Right renal pelvis (tissue), 4 donors: ENCODE measurements at regions not wholly inside any gene's neighbourhood (a gene's known extent, or its start where the extent isn't known, plus 50 kb on each side); places are given as distances from the start of the nearest gene placed in this dataset.
A peak's percentile ranks its signal among the peaks of the same experiment; 100 is the strongest.

ENCODE experiments used
- DNase-seq, 4 donors: peaks; one replicate each; pipeline ENCODE4 v3.0.0-alpha.2; 2013; ENCODE audit warnings: low read depth in 4 of 4, low spot score in 3 of 4, missing footprints in 1 of 4

- no peak for DNase-seq
These were observed 499.1 kb upstream of the MPDZ start for GRCh38 chr9:13778631-13779030.

DNA sequence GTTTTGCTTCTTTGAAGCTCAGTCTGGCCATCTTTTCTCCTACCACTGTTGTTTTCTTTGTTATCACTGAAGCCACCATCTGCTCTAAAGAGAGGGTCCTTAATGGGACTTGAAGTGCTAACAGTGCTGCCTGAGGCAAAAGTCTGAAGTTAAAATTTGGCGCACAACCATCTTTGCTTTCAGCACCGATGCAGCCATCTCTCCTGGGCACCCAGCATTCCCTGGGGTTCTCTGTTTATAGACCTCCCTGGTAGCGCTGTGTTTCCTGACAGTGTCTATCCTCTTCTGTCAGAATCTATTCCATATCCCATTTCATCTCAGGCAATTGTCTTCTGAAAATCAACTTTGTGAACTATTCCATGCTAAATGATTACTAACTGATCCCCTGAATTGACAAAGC, 491.5 kb upstream of the MPDZ start:
- no peak for DNase-seq

DNA sequence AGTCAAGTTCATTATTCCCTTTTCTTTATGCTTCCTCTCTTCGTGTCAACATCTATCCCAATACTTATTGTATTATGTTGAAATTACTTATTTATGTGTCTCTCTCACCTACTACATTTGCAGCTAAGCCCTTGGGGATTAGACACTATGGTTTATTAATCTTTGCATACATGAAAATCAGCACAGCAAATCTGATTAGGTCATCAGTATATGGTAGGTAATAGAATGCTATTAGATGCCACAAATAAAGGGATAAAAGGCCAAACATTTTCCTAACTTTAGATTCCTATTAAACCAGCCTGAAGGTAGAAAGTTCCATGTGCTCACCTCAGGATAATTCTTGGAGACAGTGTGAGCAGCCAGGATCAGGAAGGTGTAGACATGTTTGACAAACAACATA, 490.1 kb upstream of the MPDZ start:
- DNase-seq: no peak

DNA sequence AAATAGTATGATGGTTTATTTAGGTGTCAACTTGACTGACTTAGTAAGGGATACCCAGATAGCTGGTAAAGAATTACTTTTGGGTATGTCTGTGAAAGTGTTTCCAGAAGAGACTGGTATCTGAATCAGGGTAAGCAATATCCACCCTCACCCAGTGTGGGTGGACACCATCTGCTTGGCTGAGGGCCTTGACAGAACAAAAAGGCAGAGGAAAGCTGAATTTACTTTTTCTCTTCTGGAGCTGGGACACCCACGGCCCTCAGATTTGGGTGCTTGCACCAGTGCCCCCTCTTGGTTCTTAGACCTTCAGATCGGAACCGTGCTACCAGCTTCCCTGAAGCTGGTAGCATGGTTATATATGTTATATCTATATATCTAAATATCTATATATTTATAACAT, 489.5 kb upstream of the MPDZ start:
- DNase-seq: no peak

- DNase-seq: no peak
These were observed 482.7 kb upstream of the MPDZ start for GRCh38 chr9:13762209-13762608.

GRCh38 chr9:13759551-13759950, 480.1 kb upstream of the MPDZ start:
- no peak for DNase-seq

DNA sequence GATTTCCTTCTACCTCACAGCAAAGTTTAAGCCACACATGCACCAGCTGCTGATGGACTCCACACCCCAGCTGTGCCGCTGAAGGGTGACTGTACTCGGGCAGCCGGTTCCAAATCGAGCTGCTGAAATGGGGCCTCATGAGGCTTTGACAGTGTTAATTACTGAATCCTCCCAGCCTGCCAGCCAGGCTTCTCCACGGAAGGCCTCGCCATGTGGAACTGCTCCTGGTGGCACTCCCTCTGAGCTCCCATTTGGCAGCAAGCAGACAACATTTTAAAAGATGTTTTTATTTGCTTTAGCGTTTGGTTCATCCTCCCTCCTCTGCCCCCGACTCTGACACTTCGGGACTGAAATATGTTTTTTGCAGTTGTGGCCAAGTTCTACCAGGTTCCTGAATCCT, 479.4 kb upstream of the MPDZ start:
- peak; percentile 20 to 33 (median 26) for DNase-seq

DNA sequence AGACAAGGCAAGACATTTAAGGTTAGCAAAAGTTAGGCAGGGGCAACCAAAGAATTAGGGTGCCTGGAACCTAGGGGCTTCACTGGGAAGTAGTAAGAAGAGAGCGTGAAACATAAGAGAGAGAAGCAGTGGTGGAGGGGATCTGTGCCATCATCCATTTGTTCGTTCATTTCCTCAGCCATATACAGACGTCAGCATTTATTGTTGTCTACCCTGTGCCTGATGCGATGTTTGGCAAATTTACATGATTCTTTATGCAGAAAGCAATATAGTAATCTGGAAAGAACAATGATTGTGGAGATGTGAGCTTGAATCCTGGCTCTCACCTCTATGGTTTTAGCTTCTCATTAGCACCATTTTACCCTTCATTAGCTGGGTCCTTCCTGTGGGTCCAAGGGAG, 477.5 kb upstream of the MPDZ start:
- no peak for DNase-seq

GRCh38 chr9:13755551-13755950, 476.1 kb upstream of the MPDZ start:
- no peak for DNase-seq

DNA sequence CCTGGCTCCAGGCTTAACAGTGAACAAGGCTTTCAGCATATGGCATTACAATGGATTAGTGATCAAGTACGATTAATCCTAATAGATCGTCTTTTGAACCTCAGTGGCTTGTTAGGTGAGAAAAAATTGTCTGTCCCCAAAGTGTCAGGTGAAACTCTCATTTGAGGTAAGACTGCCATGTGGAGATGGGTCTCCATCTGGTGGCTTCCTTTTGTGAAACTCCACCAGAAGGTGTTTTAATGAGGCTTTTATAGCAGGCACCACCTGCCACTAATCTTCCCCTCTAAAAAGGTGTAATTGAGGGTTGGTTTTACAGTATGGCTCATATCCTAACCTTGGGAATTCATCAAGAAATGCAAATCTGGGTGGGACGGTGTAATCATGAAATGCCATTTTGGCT, 471.1 kb upstream of the MPDZ start:
- no peak for DNase-seq

- DNase-seq: no peak
These were observed 470.6 kb upstream of the MPDZ start for GRCh38 chr9:13750061-13750460.

GRCh38 chr9:13746876-13747275, 467.4 kb upstream of the MPDZ start:
- DNase-seq: no peak

DNA sequence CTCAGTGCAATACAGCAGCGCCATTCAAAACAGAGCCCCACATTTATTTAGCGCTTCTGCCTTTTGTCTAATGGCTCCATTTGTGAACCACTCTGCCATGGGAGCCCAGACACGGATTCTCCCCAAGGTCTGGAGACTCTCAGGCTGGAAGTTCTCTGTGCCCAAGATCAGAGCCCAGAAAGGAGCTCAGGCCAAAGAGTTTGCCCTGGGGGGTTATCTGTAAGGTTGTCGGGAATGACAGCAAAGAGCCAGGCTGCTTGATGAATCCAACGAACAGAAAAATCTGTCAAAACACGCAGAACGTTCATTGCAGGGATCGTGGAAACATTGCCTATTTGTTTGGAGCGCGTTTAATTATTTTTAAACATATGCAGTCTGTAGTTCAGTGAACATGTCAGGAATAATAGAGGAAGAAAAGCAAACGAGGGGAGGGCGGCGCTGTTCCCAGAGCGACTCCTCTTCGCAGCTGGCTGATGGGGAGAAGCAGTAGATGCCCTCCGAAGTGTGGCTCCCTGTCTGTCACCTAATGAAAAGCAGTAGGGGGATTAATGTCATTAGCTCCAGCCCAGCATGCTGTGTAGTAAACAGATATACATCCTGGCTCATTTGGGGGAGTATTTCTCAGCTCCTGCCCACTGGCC, 464.9 kb upstream of the MPDZ start:
- DNase-seq: no peak

- DNase-seq: no peak
These were observed 458.4 kb upstream of the MPDZ start for GRCh38 chr9:13737885-13738284.

DNA sequence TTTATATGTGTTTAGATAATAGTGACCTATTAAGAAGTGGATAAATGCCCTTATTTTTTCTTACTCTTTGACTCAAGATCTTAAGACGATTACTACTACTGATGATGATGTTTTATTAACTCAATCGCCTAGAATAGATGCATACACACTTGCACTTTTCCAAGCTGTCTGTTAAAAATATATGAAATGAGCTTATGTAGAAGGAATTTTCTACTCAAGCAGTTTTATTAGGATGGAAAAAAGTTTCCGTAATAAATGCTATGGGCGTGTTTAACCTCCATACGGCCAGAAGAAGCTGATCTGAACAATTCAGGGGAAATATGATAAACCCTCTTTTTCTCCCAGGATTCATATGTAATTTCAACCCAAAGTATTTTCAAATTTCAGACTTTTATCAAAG, 455.7 kb upstream of the MPDZ start:
- no peak for DNase-seq

DNA sequence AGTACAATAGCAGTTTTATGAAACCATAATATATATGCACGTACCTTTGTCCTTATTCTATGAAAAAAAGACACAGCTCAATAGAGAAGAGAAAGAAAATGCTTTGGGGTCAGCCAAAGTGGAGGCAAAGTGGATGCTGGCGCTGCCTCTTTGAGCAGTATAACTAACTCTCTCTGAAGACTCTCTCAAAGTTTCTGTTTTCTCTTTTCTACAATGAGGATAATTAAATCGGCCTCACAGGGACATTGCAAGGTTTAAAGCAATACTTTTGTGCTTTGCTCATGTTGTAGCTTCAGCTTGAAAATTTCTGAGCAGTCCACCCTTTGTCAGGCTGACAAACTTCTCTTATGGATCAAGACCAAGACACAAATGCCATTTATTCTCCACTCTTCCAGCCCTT, 455.1 kb upstream of the MPDZ start:
- DNase-seq: no peak

DNA sequence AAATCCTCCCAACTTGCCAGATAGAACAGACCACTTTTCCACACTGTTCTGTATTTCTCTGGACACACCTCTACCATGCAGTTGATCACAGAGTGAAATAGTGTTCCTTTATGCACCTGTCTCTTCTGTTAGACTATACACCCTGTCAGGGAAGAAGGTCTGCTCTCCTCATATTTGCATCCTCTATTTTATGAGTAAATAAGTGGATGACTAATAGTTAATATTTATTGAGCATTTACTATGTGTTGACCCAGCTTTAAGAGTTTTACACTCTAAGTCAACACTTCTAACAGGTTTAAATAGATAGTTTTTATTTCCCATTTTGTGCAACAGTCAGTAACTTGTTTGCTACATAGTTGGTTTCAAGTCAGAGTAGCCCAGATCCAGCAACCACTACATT, 452.8 kb upstream of the MPDZ start:
- no peak for DNase-seq

DNA sequence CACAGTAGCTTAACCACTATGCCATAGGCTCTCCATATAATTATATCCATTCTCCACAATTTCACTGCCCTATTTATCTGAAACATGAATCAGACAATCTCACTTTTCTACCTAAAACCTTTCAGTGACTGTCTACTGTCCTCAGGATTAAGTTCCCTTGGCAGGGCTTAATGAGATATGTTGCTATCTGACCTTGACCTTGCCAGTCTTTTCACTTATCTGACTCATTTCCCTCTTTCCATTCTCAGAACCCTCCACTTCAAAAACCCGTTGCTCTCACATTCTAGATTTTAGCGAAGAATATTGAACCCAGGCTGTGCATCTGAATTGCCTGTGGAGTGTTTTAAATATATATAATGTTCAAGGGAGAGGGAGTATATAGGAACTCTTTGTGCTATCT, 452.1 kb upstream of the MPDZ start:
- DNase-seq: no peak

DNA sequence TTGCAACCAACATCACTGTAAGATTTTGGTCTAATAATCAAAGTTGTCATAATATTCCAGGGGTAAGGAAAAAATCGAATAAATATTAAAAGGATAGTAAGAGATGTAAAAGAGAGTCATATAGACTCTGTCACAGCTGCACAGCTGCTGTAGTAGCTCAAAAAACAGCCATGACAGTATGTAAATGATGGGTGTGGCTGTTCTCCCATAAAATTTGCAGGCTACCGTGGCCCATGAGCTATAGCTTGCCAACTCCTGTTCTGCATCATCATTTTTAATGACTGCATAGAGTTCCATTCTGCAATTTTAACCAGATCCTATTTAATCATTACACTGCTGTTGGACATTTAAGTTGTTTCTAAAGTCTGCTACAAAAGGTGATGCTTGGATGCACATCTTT, 450.5 kb upstream of the MPDZ start:
- DNase-seq: no peak

- DNase-seq: no peak
These were observed 449.7 kb upstream of the MPDZ start for GRCh38 chr9:13728917-13729811.

DNA sequence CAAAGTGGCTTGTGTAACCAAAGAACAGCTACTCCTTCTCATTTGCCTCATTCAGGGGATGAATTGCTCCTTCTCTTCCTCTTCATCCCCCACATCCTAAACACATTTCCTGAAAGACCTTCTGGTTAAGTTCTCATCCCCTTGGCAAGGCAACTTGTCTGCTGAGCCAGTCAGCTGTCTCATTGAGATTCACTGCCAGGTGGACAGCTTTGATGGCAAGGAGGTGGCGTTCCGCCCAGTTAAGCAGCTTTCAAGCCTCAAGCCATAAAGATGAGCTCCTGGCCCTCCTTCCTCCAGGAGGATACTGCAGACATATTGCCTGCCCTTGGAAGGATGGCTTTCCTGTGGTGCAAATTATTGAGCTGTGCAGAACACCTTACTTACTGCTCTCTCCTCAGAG, 448.6 kb upstream of the MPDZ start:
- no peak for DNase-seq

- no peak for DNase-seq
These were observed 447.3 kb upstream of the MPDZ start for GRCh38 chr9:13726746-13727145.
